ENCODE measurements at regions not wholly inside any gene's neighbourhood (a gene's known extent, or its start where the extent isn't known, plus 50 kb on each side); places are given as distances from the start of the nearest gene placed in this dataset.

DNA sequence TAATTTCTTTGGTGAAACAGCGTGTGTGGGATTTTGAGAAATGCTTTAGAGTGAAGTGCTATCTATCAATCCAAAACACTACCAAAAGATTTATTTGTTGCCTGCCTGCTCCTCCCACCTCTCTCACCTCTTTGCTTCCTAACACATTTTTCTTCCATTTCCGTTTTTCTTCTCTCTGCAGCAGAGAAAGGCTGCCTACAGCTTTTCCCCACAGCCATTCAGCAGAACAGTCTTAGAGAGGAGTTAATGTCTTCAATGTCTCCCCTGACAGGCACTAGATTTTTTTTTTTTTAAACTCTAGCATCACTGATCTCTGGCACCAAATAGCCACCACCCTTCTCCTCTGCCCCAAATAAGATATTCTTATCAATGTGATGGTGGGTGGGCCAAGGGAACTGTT lies 327.8 kb upstream of the MAN1A1 start (continued):
- TF ChIP-seq, protein P1, sequence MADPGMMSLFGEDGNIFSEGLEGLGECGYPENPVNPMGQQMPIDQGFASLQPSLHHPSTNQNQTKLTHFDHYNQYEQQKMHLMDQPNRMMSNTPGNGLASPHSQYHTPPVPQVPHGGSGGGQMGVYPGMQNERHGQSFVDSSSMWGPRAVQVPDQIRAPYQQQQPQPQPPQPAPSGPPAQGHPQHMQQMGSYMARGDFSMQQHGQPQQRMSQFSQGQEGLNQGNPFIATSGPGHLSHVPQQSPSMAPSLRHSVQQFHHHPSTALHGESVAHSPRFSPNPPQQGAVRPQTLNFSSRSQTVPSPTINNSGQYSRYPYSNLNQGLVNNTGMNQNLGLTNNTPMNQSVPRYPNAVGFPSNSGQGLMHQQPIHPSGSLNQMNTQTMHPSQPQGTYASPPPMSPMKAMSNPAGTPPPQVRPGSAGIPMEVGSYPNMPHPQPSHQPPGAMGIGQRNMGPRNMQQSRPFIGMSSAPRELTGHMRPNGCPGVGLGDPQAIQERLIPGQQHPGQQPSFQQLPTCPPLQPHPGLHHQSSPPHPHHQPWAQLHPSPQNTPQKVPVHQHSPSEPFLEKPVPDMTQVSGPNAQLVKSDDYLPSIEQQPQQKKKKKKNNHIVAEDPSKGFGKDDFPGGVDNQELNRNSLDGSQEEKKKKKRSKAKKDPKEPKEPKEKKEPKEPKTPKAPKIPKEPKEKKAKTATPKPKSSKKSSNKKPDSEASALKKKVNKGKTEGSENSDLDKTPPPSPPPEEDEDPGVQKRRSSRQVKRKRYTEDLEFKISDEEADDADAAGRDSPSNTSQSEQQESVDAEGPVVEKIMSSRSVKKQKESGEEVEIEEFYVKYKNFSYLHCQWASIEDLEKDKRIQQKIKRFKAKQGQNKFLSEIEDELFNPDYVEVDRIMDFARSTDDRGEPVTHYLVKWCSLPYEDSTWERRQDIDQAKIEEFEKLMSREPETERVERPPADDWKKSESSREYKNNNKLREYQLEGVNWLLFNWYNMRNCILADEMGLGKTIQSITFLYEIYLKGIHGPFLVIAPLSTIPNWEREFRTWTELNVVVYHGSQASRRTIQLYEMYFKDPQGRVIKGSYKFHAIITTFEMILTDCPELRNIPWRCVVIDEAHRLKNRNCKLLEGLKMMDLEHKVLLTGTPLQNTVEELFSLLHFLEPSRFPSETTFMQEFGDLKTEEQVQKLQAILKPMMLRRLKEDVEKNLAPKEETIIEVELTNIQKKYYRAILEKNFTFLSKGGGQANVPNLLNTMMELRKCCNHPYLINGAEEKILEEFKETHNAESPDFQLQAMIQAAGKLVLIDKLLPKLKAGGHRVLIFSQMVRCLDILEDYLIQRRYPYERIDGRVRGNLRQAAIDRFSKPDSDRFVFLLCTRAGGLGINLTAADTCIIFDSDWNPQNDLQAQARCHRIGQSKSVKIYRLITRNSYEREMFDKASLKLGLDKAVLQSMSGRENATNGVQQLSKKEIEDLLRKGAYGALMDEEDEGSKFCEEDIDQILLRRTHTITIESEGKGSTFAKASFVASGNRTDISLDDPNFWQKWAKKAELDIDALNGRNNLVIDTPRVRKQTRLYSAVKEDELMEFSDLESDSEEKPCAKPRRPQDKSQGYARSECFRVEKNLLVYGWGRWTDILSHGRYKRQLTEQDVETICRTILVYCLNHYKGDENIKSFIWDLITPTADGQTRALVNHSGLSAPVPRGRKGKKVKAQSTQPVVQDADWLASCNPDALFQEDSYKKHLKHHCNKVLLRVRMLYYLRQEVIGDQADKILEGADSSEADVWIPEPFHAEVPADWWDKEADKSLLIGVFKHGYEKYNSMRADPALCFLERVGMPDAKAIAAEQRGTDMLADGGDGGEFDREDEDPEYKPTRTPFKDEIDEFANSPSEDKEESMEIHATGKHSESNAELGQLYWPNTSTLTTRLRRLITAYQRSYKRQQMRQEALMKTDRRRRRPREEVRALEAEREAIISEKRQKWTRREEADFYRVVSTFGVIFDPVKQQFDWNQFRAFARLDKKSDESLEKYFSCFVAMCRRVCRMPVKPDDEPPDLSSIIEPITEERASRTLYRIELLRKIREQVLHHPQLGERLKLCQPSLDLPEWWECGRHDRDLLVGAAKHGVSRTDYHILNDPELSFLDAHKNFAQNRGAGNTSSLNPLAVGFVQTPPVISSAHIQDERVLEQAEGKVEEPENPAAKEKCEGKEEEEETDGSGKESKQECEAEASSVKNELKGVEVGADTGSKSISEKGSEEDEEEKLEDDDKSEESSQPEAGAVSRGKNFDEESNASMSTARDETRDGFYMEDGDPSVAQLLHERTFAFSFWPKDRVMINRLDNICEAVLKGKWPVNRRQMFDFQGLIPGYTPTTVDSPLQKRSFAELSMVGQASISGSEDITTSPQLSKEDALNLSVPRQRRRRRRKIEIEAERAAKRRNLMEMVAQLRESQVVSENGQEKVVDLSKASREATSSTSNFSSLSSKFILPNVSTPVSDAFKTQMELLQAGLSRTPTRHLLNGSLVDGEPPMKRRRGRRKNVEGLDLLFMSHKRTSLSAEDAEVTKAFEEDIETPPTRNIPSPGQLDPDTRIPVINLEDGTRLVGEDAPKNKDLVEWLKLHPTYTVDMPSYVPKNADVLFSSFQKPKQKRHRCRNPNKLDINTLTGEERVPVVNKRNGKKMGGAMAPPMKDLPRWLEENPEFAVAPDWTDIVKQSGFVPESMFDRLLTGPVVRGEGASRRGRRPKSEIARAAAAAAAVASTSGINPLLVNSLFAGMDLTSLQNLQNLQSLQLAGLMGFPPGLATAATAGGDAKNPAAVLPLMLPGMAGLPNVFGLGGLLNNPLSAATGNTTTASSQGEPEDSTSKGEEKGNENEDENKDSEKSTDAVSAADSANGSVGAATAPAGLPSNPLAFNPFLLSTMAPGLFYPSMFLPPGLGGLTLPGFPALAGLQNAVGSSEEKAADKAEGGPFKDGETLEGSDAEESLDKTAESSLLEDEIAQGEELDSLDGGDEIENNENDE (IDR thresholded peaks at IDR 0.05; ENCODE audit: insufficient replicate concordance, low read length) = no peak
- TF ChIP-seq, protein P2, sequence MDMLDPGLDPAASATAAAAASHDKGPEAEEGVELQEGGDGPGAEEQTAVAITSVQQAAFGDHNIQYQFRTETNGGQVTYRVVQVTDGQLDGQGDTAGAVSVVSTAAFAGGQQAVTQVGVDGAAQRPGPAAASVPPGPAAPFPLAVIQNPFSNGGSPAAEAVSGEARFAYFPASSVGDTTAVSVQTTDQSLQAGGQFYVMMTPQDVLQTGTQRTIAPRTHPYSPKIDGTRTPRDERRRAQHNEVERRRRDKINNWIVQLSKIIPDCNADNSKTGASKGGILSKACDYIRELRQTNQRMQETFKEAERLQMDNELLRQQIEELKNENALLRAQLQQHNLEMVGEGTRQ (IDR thresholded peaks at IDR 0.05; ENCODE audit: low read length) = no peak
- TF ChIP-seq GABPA (IDR thresholded peaks at IDR 0.05; ENCODE audit: borderline replicate concordance, insufficient read depth, low read length) = no peak
- no peak for TF ChIP-seq YY1 (IDR thresholded peaks at IDR 0.05; ENCODE audit: low read depth, low read length)
- no peak for TF ChIP-seq TEAD4 (IDR thresholded peaks at IDR 0.05; ENCODE audit: low read depth, low read length)
- TF ChIP-seq SRF (IDR thresholded peaks at IDR 0.05; ENCODE audit: low read depth, low read length) = no peak
- TF ChIP-seq SAP30 (IDR thresholded peaks at IDR 0.05; ENCODE audit: insufficient read depth, insufficient replicate concordance, low read length) = no peak
- no peak for TF ChIP-seq CTBP2 (IDR thresholded peaks at IDR 0.05; ENCODE audit: borderline replicate concordance, insufficient read depth, insufficient read length, low read length)
- TF ChIP-seq TBP (IDR thresholded peaks at IDR 0.05; ENCODE audit: low read depth, low read length) = no peak
- no peak for TF ChIP-seq SP1 (IDR thresholded peaks at IDR 0.05; ENCODE audit: low read depth, low read length)
- TF ChIP-seq BCL11A (IDR thresholded peaks at IDR 0.05; ENCODE audit: low read depth in 2 of 2, low read length in 2 of 2) = no peak
- no peak for TF ChIP-seq POU5F1 (IDR thresholded peaks at IDR 0.05; ENCODE audit: low read depth, low read length)
